HCT116 (cell line): ENCODE measurements at regions not wholly inside any gene's neighbourhood (a gene's known extent, or its start where the extent isn't known, plus 50 kb on each side); places are given as distances from the start of the nearest gene placed in this dataset.

Experiments used
- CEBPB ChIP-seq: IDR thresholded peaks from 2 replicates; pipeline ENCODE4 v1.6.1; 2012; ENCODE audit warnings: low read depth
- EZH2 ChIP-seq: fragments of 200-600 bp; sonication (generic); IDR thresholded peaks from 2 replicates; pipeline ENCODE4 v1.6.1; 2017; ENCODE audit warnings: antibody characterized with exemption, mixed run types
- JUND ChIP-seq: IDR thresholded peaks from 2 replicates; pipeline ENCODE4 v1.6.1; 2012
- MAX ChIP-seq: IDR thresholded peaks from 2 replicates; pipeline ENCODE4 v1.6.1; 2012
- POLR2A ChIP-seq: IDR thresholded peaks from 2 replicates; pipeline ENCODE4 v1.7.0; 2011; ENCODE audit warnings: borderline replicate concordance; ENCODE audit not compliant: insufficient read depth, insufficient read length; ENCODE audit errors: extremely low read depth
- POLR2AphosphoS5 ChIP-seq: IDR thresholded peaks from 2 replicates; pipeline ENCODE4 v1.6.1; 2011; ENCODE audit warnings: mild to moderate bottlenecking, low read depth, low read length, moderate library complexity
- REST ChIP-seq: IDR thresholded peaks from 2 replicates; pipeline ENCODE4 v1.6.1; 2012; ENCODE audit warnings: low read depth
- SRF ChIP-seq: IDR thresholded peaks from 2 replicates; pipeline ENCODE4 v1.6.1; 2012; ENCODE audit warnings: low read depth
- YY1 ChIP-seq: IDR thresholded peaks from 2 replicates; pipeline ENCODE4 v1.6.1; 2011; ENCODE audit warnings: low read length, low read depth, moderate library complexity, mild to moderate bottlenecking; ENCODE audit not compliant: insufficient replicate concordance; ENCODE audit errors: extremely low read depth
- ZNF274 ChIP-seq: fragments of 200-500 bp; sonication (Bioruptor generic); IDR thresholded peaks from 2 replicates; pipeline ENCODE4 v1.6.1; 2014; ENCODE audit warnings: mild to moderate bottlenecking, low read depth, low read length, inconsistent platforms
- TF ChIP-seq, protein P1 (sequence below), 3 experiments: fragments of 200-600 bp in 1 of 3; sonication (generic) in 1 of 3; IDR thresholded peaks in 2 of 3; conservative IDR thresholded peaks in 1 of 3; 2 replicates each; pipeline ENCODE4 v1.5.1; 2012 to 2017; ENCODE audit warnings: low read depth in 2 of 3, low read length in 2 of 3, antibody characterized with exemption in 1 of 3, borderline replicate concordance in 1 of 3, control low read depth in 1 of 3, mild to moderate bottlenecking in 1 of 3, mixed read lengths in 1 of 3, mixed run types in 1 of 3, moderate library complexity in 1 of 3; ENCODE audit not compliant: insufficient read depth in 1 of 3

- TF ChIP-seq POLR2A = no peak
- TF ChIP-seq, protein P1, sequence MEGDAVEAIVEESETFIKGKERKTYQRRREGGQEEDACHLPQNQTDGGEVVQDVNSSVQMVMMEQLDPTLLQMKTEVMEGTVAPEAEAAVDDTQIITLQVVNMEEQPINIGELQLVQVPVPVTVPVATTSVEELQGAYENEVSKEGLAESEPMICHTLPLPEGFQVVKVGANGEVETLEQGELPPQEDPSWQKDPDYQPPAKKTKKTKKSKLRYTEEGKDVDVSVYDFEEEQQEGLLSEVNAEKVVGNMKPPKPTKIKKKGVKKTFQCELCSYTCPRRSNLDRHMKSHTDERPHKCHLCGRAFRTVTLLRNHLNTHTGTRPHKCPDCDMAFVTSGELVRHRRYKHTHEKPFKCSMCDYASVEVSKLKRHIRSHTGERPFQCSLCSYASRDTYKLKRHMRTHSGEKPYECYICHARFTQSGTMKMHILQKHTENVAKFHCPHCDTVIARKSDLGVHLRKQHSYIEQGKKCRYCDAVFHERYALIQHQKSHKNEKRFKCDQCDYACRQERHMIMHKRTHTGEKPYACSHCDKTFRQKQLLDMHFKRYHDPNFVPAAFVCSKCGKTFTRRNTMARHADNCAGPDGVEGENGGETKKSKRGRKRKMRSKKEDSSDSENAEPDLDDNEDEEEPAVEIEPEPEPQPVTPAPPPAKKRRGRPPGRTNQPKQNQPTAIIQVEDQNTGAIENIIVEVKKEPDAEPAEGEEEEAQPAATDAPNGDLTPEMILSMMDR (IDR thresholded peaks at IDR 0.05 in 2 of 3, conservative IDR thresholded peaks at IDR 0.05 in 1 of 3; ENCODE audit: borderline replicate concordance in 1 of 3, insufficient read depth in 1 of 3, low read depth in 2 of 3, low read length in 2 of 3) = no peak
- TF ChIP-seq REST = no peak
- TF ChIP-seq EZH2 = no peak
- TF ChIP-seq SRF = no peak
- no peak for TF ChIP-seq CEBPB
- no peak for TF ChIP-seq MAX
- no peak for TF ChIP-seq POLR2AphosphoS5
- TF ChIP-seq ZNF274 = no peak
- no peak for TF ChIP-seq JUND
- TF ChIP-seq YY1 = no peak
Observed at GRCh38 chr2:53519918-53520841, 247.4 kb upstream of the CHAC2 start.
